Panc1 (cell line): ENCODE measurements at regions not wholly inside any gene's neighbourhood (a gene's known extent, or its start where the extent isn't known, plus 50 kb on each side); places are given as distances from the start of the nearest gene placed in this dataset.

Experiments
- CTCF ChIP-seq: fragments of 450-650 bp; IDR thresholded peaks from 2 replicates; pipeline ENCODE4 v1.5.1; 2017; ENCODE audit warnings: mild to moderate bottlenecking
- POLR2AphosphoS5 ChIP-seq: IDR thresholded peaks from 2 replicates; pipeline ENCODE4 v1.6.1; 2012; ENCODE audit warnings: mild to moderate bottlenecking, low read depth, low read length, moderate library complexity
- REST ChIP-seq, 2 experiments: IDR thresholded peaks; 2 replicates each; pipeline ENCODE4 v1.6.1; 2011 to 2012; ENCODE audit warnings: low read depth in 2 of 2, control low read depth in 1 of 2, low read length in 1 of 2, mild to moderate bottlenecking in 1 of 2, moderate library complexity in 1 of 2; ENCODE audit not compliant: insufficient read depth in 1 of 2
- SIN3A ChIP-seq: IDR thresholded peaks from 2 replicates; pipeline ENCODE4 v1.6.1; 2012; ENCODE audit warnings: low read depth, mild to moderate bottlenecking, low read length, moderate library complexity, borderline replicate concordance; ENCODE audit not compliant: insufficient read depth

- TF ChIP-seq CTCF (no peak), REST (IDR thresholded peaks at IDR 0.05; ENCODE audit: insufficient read depth in 1 of 2, low read depth in 2 of 2, low read length in 1 of 2) (no peak), POLR2AphosphoS5 (no peak), SIN3A (no peak)
Observed at GRCh38 chr2:193808877-193809276, 1614.1 kb upstream of the TMEFF2 start.
